ENCODE measurements at regions not wholly inside any gene's neighbourhood (a gene's known extent, or its start where the extent isn't known, plus 50 kb on each side); places are given as distances from the start of the nearest gene placed in this dataset.

DNA sequence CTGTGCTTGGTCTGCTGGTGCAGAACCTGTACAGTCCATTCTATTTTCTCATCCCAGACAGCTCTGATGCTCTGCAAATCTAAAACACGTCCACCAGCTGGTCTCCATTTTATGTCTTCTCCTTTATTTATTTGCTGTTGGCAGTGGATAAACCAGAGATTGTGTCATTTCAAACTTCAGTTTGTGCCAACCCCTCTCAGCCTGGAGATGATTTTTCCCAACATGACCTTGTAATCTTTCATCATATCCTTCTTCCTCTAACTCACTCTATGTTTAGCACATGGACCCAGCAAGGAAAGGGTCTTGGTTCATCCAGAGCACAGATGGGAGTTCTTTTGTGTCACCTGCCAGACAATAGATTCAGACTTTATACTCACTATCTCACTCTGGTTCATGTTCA lies 273.2 kb downstream of the MTX2 start:
- H4K20me1 ChIP-seq (ENCODE audit: insufficient read depth, poor library complexity, severe bottlenecking) = no peaks in the 10 kb centered on the region
- no peaks in the 10 kb centered on the region for H3K9me3 ChIP-seq (ENCODE audit: low read depth)
- no peak for DNase-seq (ENCODE audit: low spot score)
- peaks cover 19% of the 10 kb centered on the region for H3K27me3 ChIP-seq
- H3K36me3 ChIP-seq (replicated peaks; ENCODE audit: insufficient read depth, low read depth) = no peaks in the 10 kb centered on the region
- no peaks in the 10 kb centered on the region for H3K4me1 ChIP-seq (ENCODE audit: insufficient read depth)
- H2AFZ ChIP-seq = no peak overlapping the region
- WGBS (ENCODE audit: low lambda C conversion rate, missing lambda C conversion rate) = 39% methylated on average over 1 of the region's 1 CpG
- H3K79me2 ChIP-seq = no peaks in the 10 kb centered on the region
- no peaks in the 10 kb centered on the region for H3K9me2 ChIP-seq (replicated peaks; ENCODE audit: insufficient read depth)
- TF ChIP-seq EZH2 (IDR thresholded peaks at IDR 0.05; ENCODE audit: borderline replicate concordance) (no peak), EZH2phosphoT487 (IDR thresholded peaks at IDR 0.05; ENCODE audit: low read depth, severe bottlenecking, unreplicated experiment) (no peak), CTCF (IDR thresholded peaks at IDR 0.05; ENCODE audit: poor library complexity) (no peak)
- no peak overlapping the region for H3K4me3 ChIP-seq
- H3K4me2 ChIP-seq = no peak overlapping the region
- H3K27ac ChIP-seq = no peak overlapping the region

- no peaks in the 10 kb centered on the region for H3K36me3 ChIP-seq (replicated peaks; ENCODE audit: insufficient read depth, low read depth)
- no peaks in the 10 kb centered on the region for H3K4me1 ChIP-seq (ENCODE audit: insufficient read depth)
- H3K79me2 ChIP-seq = no peaks in the 10 kb centered on the region
- H3K9me2 ChIP-seq (replicated peaks; ENCODE audit: insufficient read depth) = no peaks in the 10 kb centered on the region
- H3K4me3 ChIP-seq = no peak overlapping the region
- WGBS (ENCODE audit: low lambda C conversion rate, missing lambda C conversion rate) = 85% methylated on average over 4 of the region's 4 CpGs
- H2AFZ ChIP-seq = no peak overlapping the region
- H3K27me3 ChIP-seq = peaks cover 19% of the 10 kb centered on the region
- no peak overlapping the region for H3K4me2 ChIP-seq
- TF ChIP-seq EZH2phosphoT487 (IDR thresholded peaks at IDR 0.05; ENCODE audit: low read depth, severe bottlenecking, unreplicated experiment) (no peak), CTCF (IDR thresholded peaks at IDR 0.05; ENCODE audit: poor library complexity) (no peak), EZH2 (IDR thresholded peaks at IDR 0.05; ENCODE audit: borderline replicate concordance) (no peak)
- H3K27ac ChIP-seq = no peak overlapping the region
- H3K9me3 ChIP-seq (ENCODE audit: low read depth) = no peaks in the 10 kb centered on the region
- no peaks in the 10 kb centered on the region for H4K20me1 ChIP-seq (ENCODE audit: insufficient read depth, poor library complexity, severe bottlenecking)
- no peak for DNase-seq (ENCODE audit: low spot score)
Measured at GRCh38 chr2:176544557-176544956, 275.3 kb downstream of the MTX2 start.

- Histone ChIP-seq H3K9me2 (replicated peaks; ENCODE audit: insufficient read depth) (no peaks in the 10 kb centered on the region), H3K36me3 (replicated peaks; ENCODE audit: insufficient read depth, low read depth) (no peaks in the 10 kb centered on the region), H3K27me3 (peaks cover 19% of the 10 kb centered on the region), H3K4me1 (ENCODE audit: insufficient read depth) (no peaks in the 10 kb centered on the region), H3K4me2 (no peak overlapping the region), H3K9me3 (ENCODE audit: low read depth) (no peaks in the 10 kb centered on the region), H3K4me3 (no peak overlapping the region), H4K20me1 (ENCODE audit: insufficient read depth, poor library complexity, severe bottlenecking) (no peaks in the 10 kb centered on the region), H3K79me2 (no peaks in the 10 kb centered on the region), H3K27ac (no peak overlapping the region), H2AFZ (no peak overlapping the region)
- no peak for TF ChIP-seq EZH2phosphoT487 (IDR thresholded peaks at IDR 0.05; ENCODE audit: low read depth, severe bottlenecking, unreplicated experiment)
- TF ChIP-seq CTCF (IDR thresholded peaks at IDR 0.05; ENCODE audit: poor library complexity) = no peak
- no peak for TF ChIP-seq EZH2 (IDR thresholded peaks at IDR 0.05; ENCODE audit: borderline replicate concordance)
- 69% methylated on average over 4 of the region's 4 CpGs for WGBS (ENCODE audit: low lambda C conversion rate, missing lambda C conversion rate)
- DNase-seq (ENCODE audit: low spot score) = no peak
Measured at GRCh38 chr2:176544991-176545956, 276.0 kb downstream of the MTX2 start.
